SU-DHL-6 (cell line): ENCODE measurements at regions not wholly inside any gene's neighbourhood (a gene's known extent, or its start where the extent isn't known, plus 50 kb on each side); places are given as distances from the start of the nearest gene placed in this dataset.

Experiments
- H2AFZ ChIP-seq: fragments of 200-600 bp; sonication (generic); 2 replicates; pipeline ENCODE4 v1.6.1; 2014; ENCODE audit warnings: low read depth, mild to moderate bottlenecking, moderate library complexity, mixed read lengths, antibody characterized with exemption, low read length; ENCODE audit not compliant: severe bottlenecking
- H3F3A ChIP-seq: fragments of 200-600 bp; shearing (Covaris generic); 2 replicates; pipeline ENCODE4 v1.6.0; 2016; ENCODE audit warnings: antibody characterized with exemption, mild to moderate bottlenecking; ENCODE audit not compliant: insufficient read depth
- H3K27ac ChIP-seq: fragments of 200-600 bp; sonication (generic); 2 replicates; pipeline ENCODE4 v1.5.1; 2016; ENCODE audit warnings: low read depth, mild to moderate bottlenecking, low read length, moderate library complexity, mixed read lengths
- H3K27me3 ChIP-seq: fragments of 200-600 bp; sonication (generic), shearing (Covaris generic); 2 replicates; pipeline ENCODE4 v1.6.0; 2014; ENCODE audit warnings: mild to moderate bottlenecking, low read length
- H3K36me3 ChIP-seq: fragments of 200-600 bp; sonication (generic); 2 replicates; pipeline ENCODE4 v1.6.1; 2014; ENCODE audit warnings: mild to moderate bottlenecking, low read length, mixed read lengths
- H3K4me2 ChIP-seq: fragments of 300-600, 200-600 bp; shearing (Covaris generic), sonication (generic); 2 replicates; pipeline ENCODE4 v1.6.0; 2014; ENCODE audit warnings: low read length, low read depth, mild to moderate bottlenecking; ENCODE audit not compliant: poor library complexity, severe bottlenecking
- H3K4me3 ChIP-seq: fragments of 200-600 bp; sonication (generic); 2 replicates; pipeline ENCODE4 v1.5.1; 2014; ENCODE audit warnings: antibody characterized with exemption, low read length, mild to moderate bottlenecking, mixed read lengths; ENCODE audit not compliant: insufficient read depth, poor library complexity, severe bottlenecking
- H3K79me2 ChIP-seq: fragments of 200-600 bp; sonication (generic); 2 replicates; pipeline ENCODE4 v1.6.1; 2014; ENCODE audit warnings: mild to moderate bottlenecking, low read length, moderate library complexity; ENCODE audit not compliant: insufficient read depth
- H3K9ac ChIP-seq: fragments of 200-600 bp; sonication (generic); 2 replicates; pipeline ENCODE4 v1.7.0; 2014; ENCODE audit warnings: mild to moderate bottlenecking, low read length
- H3K9me2 ChIP-seq: fragments of 200-600 bp; sonication (generic); replicated peaks from 2 replicates; pipeline ENCODE4 v1.6.1; 2014; ENCODE audit warnings: low read length; ENCODE audit not compliant: insufficient read depth
- H3K9me3 ChIP-seq: fragments of 200-600 bp; sonication (generic); 2 replicates; pipeline ENCODE4 v1.6.1; 2014; ENCODE audit warnings: low read length, mixed read lengths; ENCODE audit not compliant: insufficient read depth
- H4K20me1 ChIP-seq: fragments of 200-600 bp; sonication (generic); 2 replicates; pipeline ENCODE4 v1.6.1; 2014; ENCODE audit warnings: low read depth, mild to moderate bottlenecking, antibody characterized with exemption, low read length, moderate library complexity, mixed read lengths
- CTCF ChIP-seq: fragments of 200-600 bp; sonication (generic); IDR thresholded peaks from one replicate; pipeline ENCODE4 v1.5.1; 2017; ENCODE audit warnings: antibody characterized with exemption, mild to moderate bottlenecking, low read length, moderate library complexity; ENCODE audit not compliant: insufficient read depth, poor library complexity, severe bottlenecking
- EZH2phosphoT487 ChIP-seq: fragments of 200-600 bp; sonication (generic), shearing (Covaris generic); conservative IDR thresholded peaks from 2 replicates; pipeline ENCODE4 v1.6.1; 2018; ENCODE audit warnings: mild to moderate bottlenecking, antibody characterized with exemption, low read length, moderate library complexity, mixed read lengths

- Histone ChIP-seq H3K9me2 (no peaks in the 10 kb centered on the region), H3K4me3 (no peak overlapping the region), H3K27me3 (no peaks in the 10 kb centered on the region), H3F3A (0 out of 2 replicates have a peak, but pooled peaks cover 3% of the 10 kb centered on the region), H4K20me1 (no peaks in the 10 kb centered on the region), H3K79me2 (peaks cover 65% of the 10 kb centered on the region), H3K27ac (no peak overlapping the region), H3K4me2 (no peak overlapping the region), H3K9ac (no peak overlapping the region), H2AFZ (no peak overlapping the region), H3K36me3 (no peaks in the 10 kb centered on the region), H3K9me3 (no peaks in the 10 kb centered on the region)
- TF ChIP-seq CTCF (no peak), EZH2phosphoT487 (no peak)
Observed at GRCh38 chr19:7410946-7411345, 62.2 kb downstream of the ARHGEF18 start.

GRCh38 chr19:7413629-7414028 lies 64.9 kb downstream of the ARHGEF18 start:
- no peaks in the 10 kb centered on the region for H3F3A ChIP-seq
- no peaks in the 10 kb centered on the region for H3K9me3 ChIP-seq
- H3K79me2 ChIP-seq, result peaks cover 65% of the 10 kb centered on the region
- no peak overlapping the region for H2AFZ ChIP-seq
- TF ChIP-seq EZH2phosphoT487 (no peak), CTCF (no peak)
- no peak overlapping the region for H3K9ac ChIP-seq
- no peak overlapping the region for H3K4me3 ChIP-seq
- H3K9me2 ChIP-seq, result no peaks in the 10 kb centered on the region
- H4K20me1 ChIP-seq, result no peaks in the 10 kb centered on the region
- no peaks in the 10 kb centered on the region for H3K36me3 ChIP-seq
- H3K4me2 ChIP-seq, result no peak overlapping the region
- no peak overlapping the region for H3K27ac ChIP-seq
- no peaks in the 10 kb centered on the region for H3K27me3 ChIP-seq

GRCh38 chr19:7415163-7415856 lies 66.6 kb downstream of the ARHGEF18 start:
- no peak overlapping the region for H3K9ac ChIP-seq
- H3K79me2 ChIP-seq, result peaks cover 68% of the 10 kb centered on the region
- TF ChIP-seq CTCF (no peak), EZH2phosphoT487 (no peak)
- H3K36me3 ChIP-seq, result no peaks in the 10 kb centered on the region
- H3K4me3 ChIP-seq, result no peak overlapping the region
- H4K20me1 ChIP-seq, result no peaks in the 10 kb centered on the region
- no peak overlapping the region for H3K27ac ChIP-seq
- H2AFZ ChIP-seq, result no peak overlapping the region
- H3K9me3 ChIP-seq, result no peaks in the 10 kb centered on the region
- no peaks in the 10 kb centered on the region for H3K27me3 ChIP-seq
- no peaks in the 10 kb centered on the region for H3K9me2 ChIP-seq
- no peak overlapping the region for H3K4me2 ChIP-seq
- no peaks in the 10 kb centered on the region for H3F3A ChIP-seq
